ENCODE measurements at regions not wholly inside any gene's neighbourhood (a gene's known extent, or its start where the extent isn't known, plus 50 kb on each side); places are given as distances from the start of the nearest gene placed in this dataset.
"Not testable (repeated sequence)": the region's sequence is repeated elsewhere in the genome, so short reads cannot be mapped to it uniquely, and the experiment has no call there.

GRCh38 chr3:107224026-107224596, 153.1 kb upstream of the CCDC54 start:
- peak; percentile 60 for DNase-seq (ENCODE audit: low read depth)
- TF ChIP-seq, protein P1, sequence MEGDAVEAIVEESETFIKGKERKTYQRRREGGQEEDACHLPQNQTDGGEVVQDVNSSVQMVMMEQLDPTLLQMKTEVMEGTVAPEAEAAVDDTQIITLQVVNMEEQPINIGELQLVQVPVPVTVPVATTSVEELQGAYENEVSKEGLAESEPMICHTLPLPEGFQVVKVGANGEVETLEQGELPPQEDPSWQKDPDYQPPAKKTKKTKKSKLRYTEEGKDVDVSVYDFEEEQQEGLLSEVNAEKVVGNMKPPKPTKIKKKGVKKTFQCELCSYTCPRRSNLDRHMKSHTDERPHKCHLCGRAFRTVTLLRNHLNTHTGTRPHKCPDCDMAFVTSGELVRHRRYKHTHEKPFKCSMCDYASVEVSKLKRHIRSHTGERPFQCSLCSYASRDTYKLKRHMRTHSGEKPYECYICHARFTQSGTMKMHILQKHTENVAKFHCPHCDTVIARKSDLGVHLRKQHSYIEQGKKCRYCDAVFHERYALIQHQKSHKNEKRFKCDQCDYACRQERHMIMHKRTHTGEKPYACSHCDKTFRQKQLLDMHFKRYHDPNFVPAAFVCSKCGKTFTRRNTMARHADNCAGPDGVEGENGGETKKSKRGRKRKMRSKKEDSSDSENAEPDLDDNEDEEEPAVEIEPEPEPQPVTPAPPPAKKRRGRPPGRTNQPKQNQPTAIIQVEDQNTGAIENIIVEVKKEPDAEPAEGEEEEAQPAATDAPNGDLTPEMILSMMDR (IDR thresholded peaks at IDR 0.05; ENCODE audit: insufficient read depth, low read depth, low read length), result no peak
- no peak overlapping the region for H3K4me3 ChIP-seq (ENCODE audit: low read depth, low read length)

GRCh38 chr3:107227091-107227490, 150.1 kb upstream of the CCDC54 start:
- TF ChIP-seq, protein P1 (IDR thresholded peaks at IDR 0.05; ENCODE audit: insufficient read depth, low read depth, low read length), result no peak
- DNase-seq (ENCODE audit: low read depth), result no peak
- no peak overlapping the region for H3K4me3 ChIP-seq (ENCODE audit: low read depth, low read length)

- not testable (repeated sequence) for H3K4me3 ChIP-seq (ENCODE audit: low read depth, low read length)
Measured at GRCh38 chr3:107233877-107234276, 143.4 kb upstream of the CCDC54 start.

GRCh38 chr3:107235193-107235927, 141.9 kb upstream of the CCDC54 start:
- peak overlapping the region; percentile 57 for H3K4me3 ChIP-seq (ENCODE audit: low read depth, low read length)
- TF ChIP-seq, protein P1 (IDR thresholded peaks at IDR 0.05; ENCODE audit: insufficient read depth, low read depth, low read length), result no peak
- no peak for DNase-seq (ENCODE audit: low read depth)

More at GRCh38 chr3:107233877-107234276, 143.4 kb upstream of the CCDC54 start:
- not testable (repeated sequence) for DNase-seq (ENCODE audit: low read depth)

DNA sequence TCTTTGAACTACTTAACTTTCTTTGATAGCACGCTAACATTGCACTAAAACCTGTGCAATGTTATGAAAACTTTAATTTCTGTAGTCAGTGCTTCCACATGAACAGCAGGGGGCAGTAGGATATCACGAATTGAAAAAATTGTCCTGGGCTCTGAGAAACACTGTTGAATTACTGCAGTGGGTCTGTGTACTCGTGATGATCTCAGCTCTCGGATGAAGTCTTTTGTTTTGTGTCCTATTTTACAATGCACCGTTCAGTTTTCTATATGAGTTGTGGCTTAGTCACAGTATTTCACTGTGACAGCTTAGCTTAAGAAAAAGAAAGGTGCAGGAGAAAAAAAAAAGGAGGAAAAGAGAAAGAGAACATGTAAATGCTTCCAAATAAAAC, 141.3 kb upstream of the CCDC54 start:
- TF ChIP-seq, protein P1 (IDR thresholded peaks at IDR 0.05; ENCODE audit: insufficient read depth, low read depth, low read length), result peak; percentile 83
- DNase-seq (ENCODE audit: low read depth), result peak; percentile 92
- H3K4me3 ChIP-seq (ENCODE audit: low read depth, low read length), result peak overlapping the region; percentile 57

- no peak overlapping the region for H3K4me3 ChIP-seq (ENCODE audit: low read depth, low read length)
- TF ChIP-seq, protein P1 (IDR thresholded peaks at IDR 0.05; ENCODE audit: insufficient read depth, low read depth, low read length), result no peak
- DNase-seq (ENCODE audit: low read depth), result no peak
Measured at GRCh38 chr3:107236655-107237337, 140.4 kb upstream of the CCDC54 start.

- DNase-seq (ENCODE audit: low read depth), result no peak
- no peak overlapping the region for H3K4me3 ChIP-seq (ENCODE audit: low read depth, low read length)
- TF ChIP-seq, protein P1 (IDR thresholded peaks at IDR 0.05; ENCODE audit: insufficient read depth, low read depth, low read length), result no peak
Measured at GRCh38 chr3:107238787-107239186, 138.5 kb upstream of the CCDC54 start.
